Fibroblast of mammary gland (primary cell): ENCODE measurements at regions not wholly inside any gene's neighbourhood (a gene's known extent, or its start where the extent isn't known, plus 50 kb on each side); places are given as distances from the start of the nearest gene placed in this dataset.

Experiments used
- DNase-seq: peaks from one replicate; pipeline ENCODE4 v3.0.0-alpha.2; 2010; ENCODE audit warnings: low read depth
- H3K4me3 ChIP-seq: 2 replicates; pipeline ENCODE4 v1.5.1; 2011; ENCODE audit warnings: low read depth, mild to moderate bottlenecking, low read length, moderate library complexity; ENCODE audit not compliant: control insufficient read depth
- CTCF ChIP-seq: conservative IDR thresholded peaks from 2 replicates; pipeline ENCODE4 v1.5.1; 2011; ENCODE audit warnings: low read depth, low read length, inconsistent platforms; ENCODE audit not compliant: control insufficient read depth, insufficient read depth

- no peak for TF ChIP-seq CTCF
- H3K4me3 ChIP-seq: no peak overlapping the region
- DNase-seq: no peak
Observed at GRCh38 chr11:15779518-15779917, 576.8 kb downstream of the SOX6 start.

DNA sequence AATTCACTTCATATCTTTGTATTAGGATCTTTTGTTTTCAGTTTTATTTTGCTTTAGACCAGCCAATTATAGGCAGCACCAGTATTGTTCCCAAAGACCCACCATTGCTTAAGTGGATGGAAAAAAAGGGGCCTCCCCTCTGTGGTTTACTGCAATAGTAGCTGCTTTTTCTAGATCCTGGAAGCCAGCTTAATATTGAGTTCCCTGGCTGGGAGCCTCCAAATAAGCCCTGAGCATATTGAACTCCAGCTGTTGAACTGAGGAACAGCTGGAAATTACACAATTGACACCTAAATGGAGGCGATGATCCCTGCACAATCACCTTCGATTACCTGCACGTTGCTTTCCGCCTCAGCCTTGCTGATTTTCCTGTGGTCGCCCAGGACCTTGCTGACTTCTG is 576.0 kb downstream of the SOX6 start:
- DNase-seq: no peak
- no peak overlapping the region for H3K4me3 ChIP-seq
- no peak for TF ChIP-seq CTCF

GRCh38 chr11:15780837-15781236 is 575.5 kb downstream of the SOX6 start:
- H3K4me3 ChIP-seq: no peak overlapping the region
- DNase-seq: no peak
- no peak for TF ChIP-seq CTCF

- H3K4me3 ChIP-seq: no peak overlapping the region
- DNase-seq: no peak
- TF ChIP-seq CTCF: no peak
Observed at GRCh38 chr11:15783619-15784018, 572.7 kb downstream of the SOX6 start.

- DNase-seq: peak; percentile 84
- TF ChIP-seq CTCF: no peak
- no peak overlapping the region for H3K4me3 ChIP-seq
Observed at GRCh38 chr11:15793043-15793996, 563.0 kb downstream of the SOX6 start.

DNA sequence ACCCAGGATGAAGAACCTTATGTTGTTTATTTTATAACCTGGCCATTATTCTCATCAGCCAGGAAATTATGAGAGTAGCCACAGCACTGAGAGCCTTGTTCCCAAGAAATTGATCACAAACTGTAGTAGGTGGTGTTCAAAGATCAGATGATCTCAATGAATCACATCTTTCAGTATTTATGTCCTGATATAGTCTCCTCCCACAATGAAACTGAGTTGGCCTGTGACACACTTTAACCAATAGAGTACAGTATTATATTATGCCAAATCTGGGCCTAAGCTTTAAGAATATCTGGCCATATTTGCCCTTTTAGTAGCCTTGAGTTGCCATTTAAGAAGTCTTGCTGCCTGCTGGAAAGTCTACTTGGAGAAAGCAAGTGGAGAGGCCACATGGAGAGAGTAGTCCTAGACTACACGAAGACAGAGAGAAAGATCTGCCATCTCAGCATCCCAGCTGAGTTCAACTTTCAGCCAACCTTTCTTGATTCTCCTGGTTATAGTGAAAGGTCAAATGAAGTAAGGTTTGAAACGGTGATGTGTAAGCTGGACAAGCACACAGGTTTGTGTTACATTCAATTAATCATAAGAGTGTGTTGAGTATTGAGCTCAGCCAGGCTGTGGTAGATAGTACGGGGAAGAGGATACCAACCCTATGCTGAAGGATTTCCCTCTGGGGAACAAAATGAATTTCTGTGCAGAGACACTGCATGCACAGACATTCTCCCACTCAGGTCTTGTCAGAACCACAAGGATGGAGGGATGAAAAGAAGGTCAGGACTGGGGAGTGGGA is 561.8 kb downstream of the SOX6 start:
- no peak for DNase-seq
- no peak for TF ChIP-seq CTCF
- no peak overlapping the region for H3K4me3 ChIP-seq
